HG03060 (cell line): ENCODE measurements at regions not wholly inside any gene's neighbourhood (a gene's known extent, or its start where the extent isn't known, plus 50 kb on each side); places are given as distances from the start of the nearest gene placed in this dataset.
"Not testable (repeated sequence)": the region's sequence is repeated elsewhere in the genome, so short reads cannot be mapped to it uniquely, and the experiment has no call there.

Source experiments
- ATAC-seq: cut with Tn5 transposase; IDR thresholded peaks from one replicate; pipeline ENCODE4 v1.9.1; 2021; ENCODE audit warnings: low read depth, moderate number of reproducible peaks; ENCODE audit not compliant: unreplicated experiment

GRCh38 chr12:31215518-31216232, 110.3 kb downstream of the SINHCAF start:
- no peak for ATAC-seq

DNA sequence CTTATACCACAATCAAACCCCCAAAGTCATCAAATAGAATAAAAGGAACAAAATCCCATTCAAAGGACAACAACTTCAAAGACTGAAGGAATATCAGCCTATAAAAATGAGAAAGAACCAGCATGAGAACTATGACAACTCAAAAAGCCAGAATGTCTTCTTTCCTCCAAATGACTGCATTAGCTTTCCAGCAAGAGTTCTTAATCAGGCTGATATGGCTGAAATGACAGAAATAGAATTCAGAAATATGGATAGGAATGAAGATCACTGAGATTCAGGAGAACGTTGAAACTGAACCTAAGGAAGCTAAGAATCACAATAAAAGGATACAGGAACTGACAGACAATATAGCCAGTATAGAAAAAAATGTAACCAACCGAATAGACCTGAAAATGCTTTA, 109.5 kb downstream of the SINHCAF start:
- no peak for ATAC-seq

GRCh38 chr12:31217356-31218130, 108.4 kb downstream of the SINHCAF start:
- ATAC-seq: no peak

GRCh38 chr12:31218203-31219025, 107.5 kb downstream of the SINHCAF start:
- ATAC-seq: no peak

GRCh38 chr12:31219521-31219920, 106.4 kb downstream of the SINHCAF start:
- no peak for ATAC-seq

DNA sequence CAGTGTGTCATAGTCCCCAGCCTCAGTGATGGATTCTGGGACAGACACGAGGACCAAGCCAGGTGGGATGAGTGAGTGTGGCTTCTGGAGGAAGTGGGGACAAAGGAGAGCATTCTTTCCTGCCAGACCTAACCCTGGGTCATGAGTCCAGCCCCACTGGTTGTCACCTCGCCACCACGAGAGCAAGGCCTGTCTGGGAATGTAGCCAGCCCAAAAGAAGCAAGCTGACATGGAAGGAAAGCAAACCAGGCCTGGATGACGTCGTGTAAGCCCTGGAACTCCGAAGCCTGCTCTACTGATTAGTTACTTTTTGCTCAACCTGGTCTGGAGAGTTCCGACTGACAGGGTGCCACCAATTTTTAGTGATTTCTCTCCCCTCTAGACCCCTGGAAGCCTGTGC, 105.9 kb downstream of the SINHCAF start:
- no peak for ATAC-seq

DNA sequence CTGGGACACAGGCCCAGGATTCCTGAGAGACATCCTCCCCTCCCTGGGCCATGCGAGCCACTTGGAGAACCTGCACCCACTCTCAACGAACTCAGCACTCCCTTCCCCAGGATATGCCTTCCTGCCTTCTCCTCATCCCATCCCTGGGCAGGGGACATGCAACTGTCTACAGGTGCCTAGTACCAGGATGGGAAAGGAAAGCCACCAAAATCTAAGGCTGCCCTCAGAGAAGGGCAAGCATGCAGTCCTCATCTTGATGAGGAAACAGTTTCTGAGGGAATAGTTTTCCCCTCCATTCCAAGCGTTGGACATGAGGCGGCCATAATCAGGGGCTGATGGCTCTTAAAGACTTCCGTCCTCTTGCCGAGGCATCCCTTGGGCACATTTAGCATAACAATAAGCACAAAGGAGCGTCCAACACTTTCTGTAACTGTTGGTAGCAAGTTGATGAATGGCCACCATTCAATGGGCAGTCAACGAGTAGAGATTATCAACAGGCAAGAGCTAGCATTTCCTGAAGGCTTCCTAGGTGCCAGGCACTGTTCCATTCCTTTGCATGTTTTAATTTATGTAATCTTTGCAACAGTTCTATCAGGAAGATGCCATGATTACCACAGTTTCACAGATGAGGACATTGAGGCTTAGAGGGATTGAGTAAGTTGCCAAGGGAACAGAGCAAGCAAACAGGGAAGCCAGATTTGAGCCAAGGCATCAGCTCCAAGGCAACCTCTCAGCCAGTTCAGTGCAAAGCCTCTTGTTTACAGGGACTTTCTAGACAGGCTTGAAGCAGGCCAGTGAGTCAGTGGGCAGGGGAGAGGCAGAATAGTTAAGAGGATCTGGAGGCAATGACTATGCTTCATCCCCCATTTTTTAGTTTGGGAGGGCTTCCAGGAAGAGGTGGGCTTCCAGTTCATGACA, 105.1 kb downstream of the SINHCAF start:
- no peak for ATAC-seq

DNA sequence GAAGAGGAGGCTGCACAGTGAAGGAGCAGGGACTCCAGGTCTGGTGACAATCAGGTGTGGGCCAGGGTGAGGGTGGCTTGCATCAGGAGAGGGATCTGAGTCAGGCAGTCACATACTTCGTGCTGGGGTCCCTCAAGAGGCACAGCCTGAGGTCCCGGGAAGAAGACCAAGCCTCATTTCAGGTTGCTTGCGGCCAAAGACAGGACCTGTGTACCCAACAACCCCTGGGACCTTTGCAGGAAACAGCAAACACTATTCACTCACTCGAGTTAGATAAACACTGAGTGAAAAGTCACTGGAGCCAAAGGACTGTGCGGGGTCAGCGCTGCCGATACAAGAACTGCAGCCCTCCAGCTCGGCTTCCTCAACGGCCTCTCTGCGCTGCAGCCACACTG, 104.4 kb downstream of the SINHCAF start:
- no peak for ATAC-seq

GRCh38 chr12:31222620-31223222, 103.2 kb downstream of the SINHCAF start:
- no peak for ATAC-seq

- not testable (repeated sequence) for ATAC-seq
Observed at GRCh38 chr12:31223640-31224039, 102.3 kb downstream of the SINHCAF start.

- ATAC-seq: no peak
Observed at GRCh38 chr12:31224768-31225448, 101.0 kb downstream of the SINHCAF start.

DNA sequence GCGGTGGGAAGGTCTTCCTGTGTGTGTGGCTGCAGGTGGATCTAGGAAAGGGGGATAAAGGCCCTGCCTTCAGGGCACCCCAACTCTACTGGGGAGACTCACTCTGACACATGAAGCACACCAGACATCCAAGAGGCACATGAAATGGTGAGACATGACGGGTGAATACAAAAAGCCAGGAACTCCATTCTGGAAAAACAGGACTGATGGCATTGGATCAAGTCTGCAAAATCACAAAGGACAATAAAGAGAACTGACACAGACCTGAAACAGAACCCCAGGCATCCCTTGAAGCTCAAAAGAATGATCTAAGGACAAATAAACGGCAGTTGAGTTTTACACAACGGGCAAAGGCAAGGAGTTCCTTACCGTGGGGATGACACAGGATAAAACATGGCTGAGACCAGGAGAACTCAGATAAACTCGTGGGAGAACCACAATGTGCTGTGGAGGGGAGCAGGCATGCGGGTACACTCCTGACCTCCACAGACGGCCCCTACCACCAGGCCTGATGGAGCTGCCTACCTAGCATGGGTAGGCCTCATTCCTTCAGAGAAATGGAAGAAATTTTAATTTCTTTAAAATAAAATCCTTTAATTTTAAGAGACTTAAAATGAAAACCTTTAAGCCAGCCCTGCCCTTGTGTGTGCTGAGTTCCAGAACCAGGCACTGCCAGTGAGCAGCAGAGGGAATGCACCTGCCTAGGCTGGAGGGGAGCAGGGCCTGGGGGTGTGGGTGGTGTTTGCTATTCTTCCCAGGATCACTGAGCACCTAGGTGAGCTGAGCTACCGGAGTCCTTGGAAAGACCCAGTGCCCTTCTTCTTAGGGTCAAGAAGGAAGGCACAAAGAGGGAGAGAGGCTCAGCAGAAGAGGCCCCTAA, 100.1 kb downstream of the SINHCAF start:
- no peak for ATAC-seq

- no peak for ATAC-seq
Observed at GRCh38 chr12:31226639-31227038, 99.3 kb downstream of the SINHCAF start.

GRCh38 chr12:31227401-31227981, 98.5 kb downstream of the SINHCAF start:
- ATAC-seq: no peak

- ATAC-seq: no peak
Observed at GRCh38 chr12:31228811-31229792, 96.8 kb downstream of the SINHCAF start.

- ATAC-seq: no peak
Observed at GRCh38 chr12:31230004-31230403, 95.9 kb downstream of the SINHCAF start.
